ENCODE measurements at regions not wholly inside any gene's neighbourhood (a gene's known extent, or its start where the extent isn't known, plus 50 kb on each side); places are given as distances from the start of the nearest gene placed in this dataset.

GRCh38 chr4:141290771-141291170 is 70.1 kb downstream of the ZNF330 start:
- Mint-ChIP-seq H3K36me3 (ENCODE audit: insufficient read depth) (peaks cover 2% of the 10 kb centered on the region), H3K27me3 (no peaks in the 10 kb centered on the region), H3K4me1 (ENCODE audit: low read depth) (peaks cover 3% of the 10 kb centered on the region), H3K27ac (no peak overlapping the region), H3K9me3 (ENCODE audit: low read depth) (peaks cover 12% of the 10 kb centered on the region), H3K4me3 (ENCODE audit: low read depth) (no peak overlapping the region)
- no peak for DNase-seq (ENCODE audit: low spot score, unreplicated experiment)
- no peak for TF ChIP-seq CTCF (IDR thresholded peaks at IDR 0.05; ENCODE audit: unreplicated experiment)

DNA sequence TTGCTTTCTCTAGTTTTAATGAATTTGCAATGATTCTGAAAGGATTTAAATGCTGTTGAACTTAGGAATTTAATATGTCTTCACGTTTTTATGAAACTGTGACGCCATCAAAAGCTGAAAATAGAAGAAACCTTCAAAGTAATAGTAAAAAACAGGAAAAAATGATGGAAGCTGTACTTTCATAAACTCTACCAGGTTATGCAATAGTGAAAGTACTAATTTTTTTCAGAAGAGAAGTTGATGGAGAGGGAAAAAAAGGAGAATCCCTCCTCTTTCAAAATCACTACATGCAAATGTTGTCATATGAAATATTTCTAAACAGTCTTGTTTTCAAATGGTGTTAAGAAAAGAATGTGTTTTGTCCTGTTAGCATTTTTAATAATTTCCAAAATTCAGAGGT is 73.6 kb downstream of the ZNF330 start:
- Mint-ChIP-seq H3K27me3 (no peaks in the 10 kb centered on the region), H3K9me3 (ENCODE audit: low read depth) (peaks cover 8% of the 10 kb centered on the region), H3K27ac (no peak overlapping the region), H3K4me1 (ENCODE audit: low read depth) (no peaks in the 10 kb centered on the region), H3K36me3 (ENCODE audit: insufficient read depth) (peaks cover 2% of the 10 kb centered on the region), H3K4me3 (ENCODE audit: low read depth) (no peak overlapping the region)
- no peak for DNase-seq (ENCODE audit: low spot score, unreplicated experiment)
- no peak for TF ChIP-seq CTCF (IDR thresholded peaks at IDR 0.05; ENCODE audit: unreplicated experiment)

GRCh38 chr4:141301216-141301615 is 80.5 kb downstream of the ZNF330 start:
- Mint-ChIP-seq H3K36me3 (ENCODE audit: insufficient read depth) (no peaks in the 10 kb centered on the region), H3K4me1 (ENCODE audit: low read depth) (peaks cover 7% of the 10 kb centered on the region), H3K9me3 (ENCODE audit: low read depth) (no peaks in the 10 kb centered on the region), H3K27ac (no peak overlapping the region), H3K27me3 (no peaks in the 10 kb centered on the region), H3K4me3 (ENCODE audit: low read depth) (no peak overlapping the region)
- no peak for TF ChIP-seq CTCF (IDR thresholded peaks at IDR 0.05; ENCODE audit: unreplicated experiment)
- DNase-seq (ENCODE audit: low spot score, unreplicated experiment), result no peak

DNA sequence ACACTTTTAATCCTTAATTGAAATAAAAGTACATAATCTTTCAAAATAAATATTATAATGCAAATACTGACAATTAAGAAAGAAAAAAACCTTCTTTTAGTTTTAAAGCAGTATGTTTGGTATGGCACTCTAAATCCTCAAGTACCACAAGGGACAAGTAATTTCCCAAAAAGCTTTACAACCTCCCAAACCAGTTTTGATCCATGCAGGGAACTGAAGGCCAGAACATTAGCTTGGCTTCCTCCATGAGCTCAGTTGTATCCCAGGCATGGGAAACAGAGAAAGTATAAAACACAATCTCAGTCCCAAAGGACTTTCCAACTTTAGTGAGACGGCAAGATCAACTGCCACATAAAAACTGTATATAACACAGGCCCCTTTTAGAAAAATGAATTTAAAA is 82.2 kb downstream of the ZNF330 start:
- H3K27me3 Mint-ChIP-seq, result no peaks in the 10 kb centered on the region
- no peak for TF ChIP-seq CTCF (IDR thresholded peaks at IDR 0.05; ENCODE audit: unreplicated experiment)
- no peaks in the 10 kb centered on the region for H3K9me3 Mint-ChIP-seq (ENCODE audit: low read depth)
- no peaks in the 10 kb centered on the region for H3K36me3 Mint-ChIP-seq (ENCODE audit: insufficient read depth)
- DNase-seq (ENCODE audit: low spot score, unreplicated experiment), result no peak
- peaks cover 16% of the 10 kb centered on the region for H3K4me1 Mint-ChIP-seq (ENCODE audit: low read depth)
- H3K27ac Mint-ChIP-seq, result no peak overlapping the region
- H3K4me3 Mint-ChIP-seq (ENCODE audit: low read depth), result no peak overlapping the region

DNA sequence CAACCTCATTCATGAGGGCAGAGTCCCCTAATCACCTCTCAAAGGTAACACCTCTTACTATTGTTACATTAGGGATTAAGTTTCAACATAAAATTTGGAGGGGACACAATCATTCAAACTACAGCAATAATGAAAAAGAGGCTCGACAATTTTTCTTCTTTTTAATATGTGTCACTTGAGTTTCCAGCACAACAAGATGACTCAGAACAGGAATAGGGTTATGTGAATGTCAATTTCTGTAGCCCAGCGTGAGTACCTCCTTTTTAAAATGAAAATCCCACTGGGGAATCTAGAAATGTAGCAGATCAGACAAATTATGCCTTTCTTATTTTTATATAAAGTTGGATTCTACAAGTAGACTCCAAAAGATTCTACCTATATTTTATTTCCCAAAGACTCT is 83.7 kb downstream of the ZNF330 start:
- H3K9me3 Mint-ChIP-seq (ENCODE audit: low read depth), result no peaks in the 10 kb centered on the region
- H3K36me3 Mint-ChIP-seq (ENCODE audit: insufficient read depth), result no peaks in the 10 kb centered on the region
- no peaks in the 10 kb centered on the region for H3K27me3 Mint-ChIP-seq
- TF ChIP-seq CTCF (IDR thresholded peaks at IDR 0.05; ENCODE audit: unreplicated experiment), result no peak
- no peak overlapping the region for H3K4me3 Mint-ChIP-seq (ENCODE audit: low read depth)
- DNase-seq (ENCODE audit: low spot score, unreplicated experiment), result no peak
- no peak overlapping the region for H3K27ac Mint-ChIP-seq
- peaks cover 17% of the 10 kb centered on the region for H3K4me1 Mint-ChIP-seq (ENCODE audit: low read depth)

Data from progenitor cell of endocrine pancreas (in vitro differentiated cells).